Caco-2 (cell line): ENCODE measurements at regions not wholly inside any gene's neighbourhood (a gene's known extent, or its start where the extent isn't known, plus 50 kb on each side); places are given as distances from the start of the nearest gene placed in this dataset.

ENCODE experiments used
- BruUV-seq: library from RNA; stranded (reverse); fragments of 400-500 nt; replicated peaks from 2 replicates; lab custom pipeline; 2021; lab: Mats Ljungman, UMichigan
- CTCF ChIA-PET: fragments of 300-600 bp; sonication (Branson Sonifier 250); formaldehyde crosslinking; loops from one replicate; lab custom pipeline; 2022; ENCODE audit warnings: antibody characterized with exemption; lab: Charles Lee
- POLR2A ChIA-PET: fragments of 300-600 bp; sonication (Branson Sonifier 250); formaldehyde crosslinking; loops from one replicate; lab custom pipeline; 2022; ENCODE audit warnings: antibody characterized with exemption; lab: Charles Lee
- DNase-seq, 2 experiments: peaks; one replicate each; pipeline versions ENCODE4 v3.0.0 to v3.0.0-alpha.2; 2020 to 2022
- H3K27me3 ChIP-seq: replicated peaks from 2 replicates; pipeline ENCODE4 v1.6.0; 2011; ENCODE audit warnings: low read length; ENCODE audit not compliant: control insufficient read depth, insufficient read depth
- H3K36me3 ChIP-seq: 2 replicates; pipeline ENCODE4 v1.5.1; 2011; ENCODE audit warnings: low read length; ENCODE audit not compliant: control insufficient read depth, insufficient read depth
- H3K4me1 ChIP-seq: fragments of 250-450 bp; sonication (Bioruptor Pico); 2 replicates; pipeline ENCODE4 v1.5.1; 2020; ENCODE audit warnings: mild to moderate bottlenecking
- H3K4me3 ChIP-seq: 2 replicates; pipeline ENCODE4 v1.5.1; 2011; ENCODE audit warnings: low read depth, mild to moderate bottlenecking, control low read depth, low read length
- H3K9me3 ChIP-seq: fragments of 250-450 bp; sonication (Bioruptor Pico); 2 replicates; pipeline ENCODE4 v1.5.1; 2020; ENCODE audit warnings: mild to moderate bottlenecking, moderate library complexity
- H3K27ac Mint-ChIP-seq: one replicate; pipeline ENCODE4 v1.8.0; 2022; ENCODE audit warnings: mixed read lengths; ENCODE audit not compliant: unreplicated experiment
- H3K27me3 Mint-ChIP-seq: one replicate; pipeline ENCODE4 v1.8.0; 2022; ENCODE audit warnings: mixed read lengths; ENCODE audit not compliant: insufficient read depth, unreplicated experiment
- H3K36me3 Mint-ChIP-seq: one replicate; pipeline ENCODE4 v1.8.0; 2022; ENCODE audit warnings: mild to moderate bottlenecking, mixed read lengths; ENCODE audit not compliant: insufficient read depth, unreplicated experiment
- H3K4me1 Mint-ChIP-seq: one replicate; pipeline ENCODE4 v1.8.0; 2022; ENCODE audit warnings: low read depth, mixed read lengths; ENCODE audit not compliant: unreplicated experiment
- H3K4me3 Mint-ChIP-seq: one replicate; pipeline ENCODE4 v1.8.0; 2022; ENCODE audit warnings: mild to moderate bottlenecking, moderate library complexity, mixed read lengths; ENCODE audit not compliant: unreplicated experiment
- H3K9me3 Mint-ChIP-seq: one replicate; pipeline ENCODE4 v1.8.0; 2022; ENCODE audit warnings: mixed read lengths; ENCODE audit not compliant: unreplicated experiment
- intact Hi-C: fragments of 100-400 bp; cut with micrococcal nuclease; formaldehyde crosslinking; loops from one replicate; pipeline ENCODE4 v1.10.0; 2022; ENCODE audit not compliant: unreplicated experiment
- TF ChIP-seq, protein P1 (sequence below), 2 experiments: fragments of 200-600 bp in 1 of 2; IDR thresholded peaks; 1 replicate in 1 of 2; 2 replicates in 1 of 2; pipeline versions ENCODE4 v1.5.1 to v1.8.0; 2011 to 2022; ENCODE audit warnings: antibody characterized with exemption in 1 of 2, control low read depth in 1 of 2, inconsistent platforms in 1 of 2, low read depth in 1 of 2, low read length in 1 of 2, mild to moderate bottlenecking in 1 of 2, moderate library complexity in 1 of 2; ENCODE audit not compliant: insufficient read depth in 1 of 2, severe bottlenecking in 1 of 2, unreplicated experiment in 1 of 2

DNA sequence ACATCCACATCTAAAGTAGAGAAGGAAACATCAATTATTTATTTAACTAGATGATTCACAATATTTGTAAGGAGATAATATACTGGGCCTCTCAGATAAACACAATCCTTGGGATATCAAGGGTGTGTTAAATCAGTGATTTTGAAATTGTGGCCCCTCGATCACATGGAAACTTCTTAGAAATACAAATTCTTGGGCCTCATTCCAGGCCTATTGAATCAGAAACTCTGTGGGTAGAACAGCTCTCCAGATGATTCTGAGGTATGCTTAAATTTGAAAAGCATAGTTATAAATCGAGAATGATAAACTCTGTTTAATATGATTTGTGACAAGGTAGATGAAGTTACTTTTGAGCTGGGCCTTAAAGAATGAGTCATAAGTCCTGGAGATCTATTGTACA lies 64.3 kb upstream of the GPR174 start:
- H3K27me3 Mint-ChIP-seq, result no peaks in the 10 kb centered on the region
- H3K9me3 Mint-ChIP-seq, result no peaks in the 10 kb centered on the region

DNA sequence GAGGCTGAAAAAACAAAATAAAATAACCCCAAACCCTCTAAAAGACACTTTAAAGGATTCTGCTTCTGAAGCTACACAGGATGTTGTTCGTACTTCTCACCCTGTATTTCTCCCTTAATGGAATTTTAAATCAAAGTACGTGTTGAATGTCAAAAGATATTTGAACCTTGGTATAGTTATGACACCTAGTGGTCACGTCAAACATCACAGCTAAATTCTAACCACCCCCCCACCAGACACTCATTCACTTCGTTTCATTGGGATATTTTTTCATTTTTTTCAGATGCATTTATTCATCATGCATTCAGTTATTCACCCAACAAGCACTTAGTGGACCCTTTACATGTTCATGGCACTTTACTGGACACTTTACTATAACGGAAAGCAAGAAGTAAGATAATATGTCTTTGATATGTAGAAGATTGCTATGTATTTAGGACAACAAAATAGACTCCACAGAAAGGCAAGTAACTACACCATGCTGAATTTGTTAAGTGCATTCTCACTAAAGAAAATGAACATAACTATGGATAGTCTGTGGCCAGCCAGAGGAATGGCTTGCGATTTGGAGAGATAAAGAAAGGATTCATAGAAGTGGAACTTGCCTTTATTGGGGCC lies 62.5 kb upstream of the GPR174 start:
- H3K4me1 Mint-ChIP-seq, result no peaks in the 10 kb centered on the region
- H3K36me3 Mint-ChIP-seq, result no peaks in the 10 kb centered on the region
- no peaks in the 10 kb centered on the region for H3K27me3 Mint-ChIP-seq
- no peak overlapping the region for H3K27ac Mint-ChIP-seq
- no TSS peak for BruUV-seq
- Histone ChIP-seq H3K4me3 (no peak overlapping the region), H3K27me3 (no peaks in the 10 kb centered on the region), H3K36me3 (no peaks in the 10 kb centered on the region), H3K9me3 (no peaks in the 10 kb centered on the region), H3K4me1 (no peaks in the 10 kb centered on the region)
- peak in 1 of 2 experiments; percentile 2 for DNase-seq
- no peak overlapping the region for H3K4me3 Mint-ChIP-seq
- TF ChIP-seq, protein P1, sequence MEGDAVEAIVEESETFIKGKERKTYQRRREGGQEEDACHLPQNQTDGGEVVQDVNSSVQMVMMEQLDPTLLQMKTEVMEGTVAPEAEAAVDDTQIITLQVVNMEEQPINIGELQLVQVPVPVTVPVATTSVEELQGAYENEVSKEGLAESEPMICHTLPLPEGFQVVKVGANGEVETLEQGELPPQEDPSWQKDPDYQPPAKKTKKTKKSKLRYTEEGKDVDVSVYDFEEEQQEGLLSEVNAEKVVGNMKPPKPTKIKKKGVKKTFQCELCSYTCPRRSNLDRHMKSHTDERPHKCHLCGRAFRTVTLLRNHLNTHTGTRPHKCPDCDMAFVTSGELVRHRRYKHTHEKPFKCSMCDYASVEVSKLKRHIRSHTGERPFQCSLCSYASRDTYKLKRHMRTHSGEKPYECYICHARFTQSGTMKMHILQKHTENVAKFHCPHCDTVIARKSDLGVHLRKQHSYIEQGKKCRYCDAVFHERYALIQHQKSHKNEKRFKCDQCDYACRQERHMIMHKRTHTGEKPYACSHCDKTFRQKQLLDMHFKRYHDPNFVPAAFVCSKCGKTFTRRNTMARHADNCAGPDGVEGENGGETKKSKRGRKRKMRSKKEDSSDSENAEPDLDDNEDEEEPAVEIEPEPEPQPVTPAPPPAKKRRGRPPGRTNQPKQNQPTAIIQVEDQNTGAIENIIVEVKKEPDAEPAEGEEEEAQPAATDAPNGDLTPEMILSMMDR (IDR thresholded peaks at IDR 0.05; ENCODE audit: insufficient read depth in 1 of 2, low read depth in 1 of 2, low read length in 1 of 2, severe bottlenecking in 1 of 2, unreplicated experiment in 1 of 2), result peak in 1 of 2 experiments; percentile 52
- CTCF ChIA-PET, result interaction anchor here (0.6 kb wide), 1 partner anchor 248 kb away, joined by 4 read pairs; no protein-coding TSS in a partner anchor
- intact Hi-C loops, result no loop called here
- POLR2A ChIA-PET, result no interaction called here
- no peaks in the 10 kb centered on the region for H3K9me3 Mint-ChIP-seq

More for the DNA sequence above, 64.3 kb upstream of the GPR174 start:
- ChIA-PET POLR2A (no interaction called here), CTCF (no interaction called here)
- no peaks in the 10 kb centered on the region for H3K36me3 ChIP-seq
- H3K27ac Mint-ChIP-seq, result no peak overlapping the region
- no TSS peak for BruUV-seq
- no peak overlapping the region for H3K4me3 Mint-ChIP-seq
- H3K4me1 Mint-ChIP-seq, result no peaks in the 10 kb centered on the region
- intact Hi-C loops, result no loop called here
- H3K9me3 ChIP-seq, result no peaks in the 10 kb centered on the region
- no peaks in the 10 kb centered on the region for H3K27me3 ChIP-seq
- no peaks in the 10 kb centered on the region for H3K36me3 Mint-ChIP-seq
- TF ChIP-seq, protein P1 (IDR thresholded peaks at IDR 0.05; ENCODE audit: insufficient read depth in 1 of 2, low read depth in 1 of 2, low read length in 1 of 2, severe bottlenecking in 1 of 2, unreplicated experiment in 1 of 2), result no peak
- no peak overlapping the region for H3K4me3 ChIP-seq
- no peak for DNase-seq
- H3K4me1 ChIP-seq, result no peaks in the 10 kb centered on the region

- no TSS peak for BruUV-seq
- H3K27me3 ChIP-seq, result no peaks in the 10 kb centered on the region
- intact Hi-C loops, result no loop called here
- DNase-seq, result no peak
- no peaks in the 10 kb centered on the region for H3K36me3 ChIP-seq
- no peaks in the 10 kb centered on the region for H3K9me3 ChIP-seq
- no peaks in the 10 kb centered on the region for H3K4me1 Mint-ChIP-seq
- CTCF ChIA-PET, result no interaction called here
- no peaks in the 10 kb centered on the region for H3K4me1 ChIP-seq
- no peaks in the 10 kb centered on the region for H3K27me3 Mint-ChIP-seq
- TF ChIP-seq, protein P1 (IDR thresholded peaks at IDR 0.05; ENCODE audit: insufficient read depth in 1 of 2, low read depth in 1 of 2, low read length in 1 of 2, severe bottlenecking in 1 of 2, unreplicated experiment in 1 of 2), result no peak
- H3K9me3 Mint-ChIP-seq, result no peaks in the 10 kb centered on the region
- POLR2A ChIA-PET, result no interaction called here
- H3K36me3 Mint-ChIP-seq, result no peaks in the 10 kb centered on the region
- no peak overlapping the region for H3K4me3 ChIP-seq
- H3K4me3 Mint-ChIP-seq, result no peak overlapping the region
- H3K27ac Mint-ChIP-seq, result no peak overlapping the region
Observed at GRCh38 chrX:79082899-79083298, 61.6 kb upstream of the GPR174 start.
